Prostate gland (tissue), 2 donors: ENCODE measurements at regions not wholly inside any gene's neighbourhood (a gene's known extent, or its start where the extent isn't known, plus 50 kb on each side); places are given as distances from the start of the nearest gene placed in this dataset.

Experiments used
- CTCF ChIP-seq, 4 experiments: fragments of 200-600 bp in 2 of 4; fragments of 450-650 bp in 2 of 4; sonication (generic) in 2 of 4; IDR thresholded peaks; 1 replicate in 3 of 4; 2 replicates in 1 of 4; pipeline ENCODE4 v1.5.1; 2016 to 2019; ENCODE audit warnings: antibody characterized with exemption in 4 of 4, mild to moderate bottlenecking in 2 of 4, moderate library complexity in 2 of 4
- POLR2A ChIP-seq: fragments of 450-650 bp; IDR thresholded peaks from one replicate; pipeline ENCODE4 v1.6.1; 2016; ENCODE audit warnings: antibody characterized with exemption, mild to moderate bottlenecking
- POLR2AphosphoS5 ChIP-seq: sonication (generic); formaldehyde crosslinking; IDR thresholded peaks from one replicate; pipeline ENCODE4 v1.6.1; 2017; ENCODE audit warnings: antibody characterized with exemption

GRCh38 chr11:12598330-12599256 is 75.6 kb upstream of the TEAD1 start:
- TF ChIP-seq POLR2A (no peak), CTCF (IDR thresholded peaks at IDR 0.05) (no peak), POLR2AphosphoS5 (no peak)
